ENCODE measurements at regions not wholly inside any gene's neighbourhood (a gene's known extent, or its start where the extent isn't known, plus 50 kb on each side); places are given as distances from the start of the nearest gene placed in this dataset.

DNA sequence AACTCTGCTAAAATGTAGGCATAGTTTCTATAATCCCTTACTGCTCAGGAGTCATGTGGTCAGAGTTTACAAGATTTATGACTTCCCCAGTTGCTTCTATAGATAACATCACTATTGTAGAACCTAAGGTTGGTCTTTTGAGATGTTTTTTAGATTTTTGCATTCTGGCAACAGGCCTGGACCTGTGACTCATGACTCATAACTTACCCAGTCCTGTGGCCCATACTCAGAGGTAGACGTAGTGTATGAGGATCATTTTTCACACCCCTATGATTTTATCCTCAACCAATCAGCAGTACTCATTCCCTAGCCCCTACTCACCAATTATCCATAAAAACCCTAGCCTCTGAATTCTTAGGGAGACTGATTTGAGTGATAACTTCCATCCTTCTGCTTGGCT, 384.4 kb upstream of the DDI1 start:
- TF ChIP-seq, protein P1, sequence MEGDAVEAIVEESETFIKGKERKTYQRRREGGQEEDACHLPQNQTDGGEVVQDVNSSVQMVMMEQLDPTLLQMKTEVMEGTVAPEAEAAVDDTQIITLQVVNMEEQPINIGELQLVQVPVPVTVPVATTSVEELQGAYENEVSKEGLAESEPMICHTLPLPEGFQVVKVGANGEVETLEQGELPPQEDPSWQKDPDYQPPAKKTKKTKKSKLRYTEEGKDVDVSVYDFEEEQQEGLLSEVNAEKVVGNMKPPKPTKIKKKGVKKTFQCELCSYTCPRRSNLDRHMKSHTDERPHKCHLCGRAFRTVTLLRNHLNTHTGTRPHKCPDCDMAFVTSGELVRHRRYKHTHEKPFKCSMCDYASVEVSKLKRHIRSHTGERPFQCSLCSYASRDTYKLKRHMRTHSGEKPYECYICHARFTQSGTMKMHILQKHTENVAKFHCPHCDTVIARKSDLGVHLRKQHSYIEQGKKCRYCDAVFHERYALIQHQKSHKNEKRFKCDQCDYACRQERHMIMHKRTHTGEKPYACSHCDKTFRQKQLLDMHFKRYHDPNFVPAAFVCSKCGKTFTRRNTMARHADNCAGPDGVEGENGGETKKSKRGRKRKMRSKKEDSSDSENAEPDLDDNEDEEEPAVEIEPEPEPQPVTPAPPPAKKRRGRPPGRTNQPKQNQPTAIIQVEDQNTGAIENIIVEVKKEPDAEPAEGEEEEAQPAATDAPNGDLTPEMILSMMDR (IDR thresholded peaks at IDR 0.05), result no peak
- H3K4me3 Mint-ChIP-seq, result no peak overlapping the region
- Histone ChIP-seq H3K27me3 (ENCODE audit: control insufficient read depth in 2 of 2, insufficient read depth in 2 of 2, low read length in 2 of 2) (no peaks in the 10 kb centered on the region), H3K4me2 (replicated peaks; ENCODE audit: extremely low read depth, low read length, poor library complexity, severe bottlenecking) (no peak overlapping the region), H2AFZ (ENCODE audit: insufficient read depth, low read depth, low read length, poor library complexity, severe bottlenecking) (no peak overlapping the region), H4K20me1 (ENCODE audit: insufficient read depth, low read length) (no peaks in the 10 kb centered on the region), H3K4me3 (replicated peaks in 1 of 3; ENCODE audit: low read depth in 2 of 3, low read length in 3 of 3) (no peak overlapping the region), H3K27ac (ENCODE audit: low read depth in 1 of 2, low read length in 2 of 2) (no peak overlapping the region), H3K79me2 (ENCODE audit: insufficient read depth, low read length) (no peaks in the 10 kb centered on the region), H3K9ac (ENCODE audit: insufficient read depth, low read length, poor library complexity, severe bottlenecking) (no peak overlapping the region), H3K4me1 (ENCODE audit: control insufficient read depth in 1 of 2, insufficient read depth in 2 of 2, low read length in 2 of 2) (no peaks in the 10 kb centered on the region), H3K36me3 (replicated peaks in 1 of 2; ENCODE audit: control insufficient read depth in 1 of 2, insufficient read depth in 2 of 2, low read length in 2 of 2) (no peaks in the 10 kb centered on the region), H3K9me3 (replicated peaks in 1 of 2; ENCODE audit: control insufficient read depth in 1 of 2, insufficient read depth in 1 of 2, low read length in 2 of 2) (peaks cover 0 to 5% of the 10 kb centered on the region in 2 donors)
- peaks cover 0 to 1% (median 0%) of the 10 kb centered on the region in 3 donors for H3K27me3 Mint-ChIP-seq (ENCODE audit: low read depth in 3 of 3)
- H3K27ac Mint-ChIP-seq, result no peak overlapping the region
- H3K36me3 Mint-ChIP-seq, result no peaks in the 10 kb centered on the region
- H3K9me3 Mint-ChIP-seq, result peaks cover 4 to 14% (median 7%) of the 10 kb centered on the region in 7 donors
- DNase-seq, result no peak
- H3K4me1 Mint-ChIP-seq, result no peaks in the 10 kb centered on the region
- no CpG with 5 or more reads among the region's 1 CpG for WGBS (ENCODE audit: insufficient coverage)
- intact Hi-C loops (cut with micrococcal nuclease), result no loop called here

DNA sequence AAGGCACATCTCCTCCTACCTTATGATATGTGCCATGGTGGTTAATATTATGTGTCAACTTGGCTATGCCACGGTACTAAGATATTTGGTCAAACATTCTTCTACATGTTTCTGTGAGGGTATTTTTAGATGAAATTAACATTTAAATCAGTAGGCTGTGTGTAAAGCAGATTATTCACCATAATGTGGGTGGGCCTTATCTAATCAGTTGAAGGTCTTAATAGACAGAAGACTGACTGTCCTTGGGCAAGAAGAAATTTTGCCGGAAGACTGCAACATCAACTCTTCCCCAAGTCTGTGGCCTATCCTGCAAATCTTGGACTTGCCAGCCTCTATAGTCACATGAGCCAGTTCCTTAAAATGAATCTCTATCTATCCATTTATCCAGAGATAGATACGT, 380.1 kb upstream of the DDI1 start:
- Mint-ChIP-seq H3K27me3 (ENCODE audit: low read depth in 3 of 3) (no peaks in the 10 kb centered on the region), H3K27ac (no peak overlapping the region), H3K9me3 (peaks cover 0 to 11% (median 3%) of the 10 kb centered on the region in 7 donors), H3K4me1 (no peaks in the 10 kb centered on the region), H3K36me3 (no peaks in the 10 kb centered on the region), H3K4me3 (no peak overlapping the region)
- H4K20me1 ChIP-seq (ENCODE audit: insufficient read depth, low read length), result no peaks in the 10 kb centered on the region
- no peaks in the 10 kb centered on the region for H3K79me2 ChIP-seq (ENCODE audit: insufficient read depth, low read length)
- WGBS (ENCODE audit: insufficient coverage), result no CpG with 5 or more reads among the region's 3 CpGs
- intact Hi-C loops (cut with micrococcal nuclease), result no loop called here
- peaks cover 0 to 5% of the 10 kb centered on the region in 2 donors for H3K9me3 ChIP-seq (replicated peaks in 1 of 2; ENCODE audit: control insufficient read depth in 1 of 2, insufficient read depth in 1 of 2, low read length in 2 of 2)
- H3K4me3 ChIP-seq (replicated peaks in 1 of 3; ENCODE audit: low read depth in 2 of 3, low read length in 3 of 3), result no peak overlapping the region
- H3K27me3 ChIP-seq (ENCODE audit: control insufficient read depth in 2 of 2, insufficient read depth in 2 of 2, low read length in 2 of 2), result no peaks in the 10 kb centered on the region
- no peak overlapping the region for H3K27ac ChIP-seq (ENCODE audit: low read depth in 1 of 2, low read length in 2 of 2)
- no peaks in the 10 kb centered on the region for H3K4me1 ChIP-seq (ENCODE audit: control insufficient read depth in 1 of 2, insufficient read depth in 2 of 2, low read length in 2 of 2)
- no peak overlapping the region for H2AFZ ChIP-seq (ENCODE audit: insufficient read depth, low read depth, low read length, poor library complexity, severe bottlenecking)
- no peaks in the 10 kb centered on the region for H3K36me3 ChIP-seq (replicated peaks in 1 of 2; ENCODE audit: control insufficient read depth in 1 of 2, insufficient read depth in 2 of 2, low read length in 2 of 2)
- H3K9ac ChIP-seq (ENCODE audit: insufficient read depth, low read length, poor library complexity, severe bottlenecking), result no peak overlapping the region
- TF ChIP-seq, protein P1 (IDR thresholded peaks at IDR 0.05), result no peak
- DNase-seq, result no peak
- no peak overlapping the region for H3K4me2 ChIP-seq (replicated peaks; ENCODE audit: extremely low read depth, low read length, poor library complexity, severe bottlenecking)
